ENCODE measurements at regions not wholly inside any gene's neighbourhood (a gene's known extent, or its start where the extent isn't known, plus 50 kb on each side); places are given as distances from the start of the nearest gene placed in this dataset.

- in situ Hi-C loops (cut with HindIII; ENCODE audit: low pct_unique_long_range_greater_than_20kb, low sequenced_read_pairs) = no loop called here
- TF ChIP-seq SIN3A (IDR thresholded peaks at IDR 0.05; ENCODE audit: borderline replicate concordance, insufficient read depth, low read depth, low read length) (no peak), TCF7L2 (IDR thresholded peaks at IDR 0.05; ENCODE audit: low read depth, low read length) (no peak), CTCF (IDR thresholded peaks at IDR 0.05) (no peak)
- Histone ChIP-seq H3K9me3 (ENCODE audit: control insufficient read depth, insufficient read depth, low read depth, low read length) (no peaks in the 10 kb centered on the region), H3K4me1 (ENCODE audit: control insufficient read depth, insufficient read depth, low read length) (no peaks in the 10 kb centered on the region), H3K27me3 (ENCODE audit: control insufficient read depth, insufficient read depth, low read length) (no peaks in the 10 kb centered on the region), H3K4me3 (ENCODE audit: low read depth in 2 of 2, low read length in 2 of 2) (no peak overlapping the region), H3K36me3 (ENCODE audit: control insufficient read depth, insufficient read depth, low read length) (no peaks in the 10 kb centered on the region), H3K27ac (ENCODE audit: low read length) (no peak overlapping the region)
- intact Hi-C loops (cut with micrococcal nuclease; ENCODE audit: unreplicated experiment) = no loop called here
- ATAC-seq (no peak), DNase-seq (ENCODE audit: low read depth, low spot score) (no peak)
- no TSS peak for BruUV-seq (replicated peaks)
- POLR2A ChIA-PET = no interaction called here
- CTCF ChIA-PET = no interaction called here
Measured at GRCh38 chr13:51027644-51028043, 83.4 kb downstream of the C13orf42 start.

GRCh38 chr13:51026016-51026415, 85.1 kb downstream of the C13orf42 start:
- H3K27me3 ChIP-seq (ENCODE audit: control insufficient read depth, insufficient read depth, low read length) = no peaks in the 10 kb centered on the region
- H3K4me3 ChIP-seq (ENCODE audit: low read depth in 2 of 2, low read length in 2 of 2) = no peak overlapping the region
- no peaks in the 10 kb centered on the region for H3K9me3 ChIP-seq (ENCODE audit: control insufficient read depth, insufficient read depth, low read depth, low read length)
- ATAC-seq (no peak), DNase-seq (ENCODE audit: low read depth, low spot score) (no peak)
- intact Hi-C loops (cut with micrococcal nuclease; ENCODE audit: unreplicated experiment) = no loop called here
- no TSS peak for BruUV-seq (replicated peaks)
- CTCF ChIA-PET = no interaction called here
- TF ChIP-seq REST (IDR thresholded peaks at IDR 0.05; ENCODE audit: insufficient read depth in 1 of 2, low read depth in 2 of 2, low read length in 1 of 2) (no peak), CTCF (IDR thresholded peaks at IDR 0.05) (no peak), TCF7L2 (IDR thresholded peaks at IDR 0.05; ENCODE audit: low read depth, low read length) (no peak), SIN3A (IDR thresholded peaks at IDR 0.05; ENCODE audit: borderline replicate concordance, insufficient read depth, low read depth, low read length) (no peak)
- no peaks in the 10 kb centered on the region for H3K36me3 ChIP-seq (ENCODE audit: control insufficient read depth, insufficient read depth, low read length)
- H3K27ac ChIP-seq (ENCODE audit: low read length) = no peak overlapping the region
- in situ Hi-C loops (cut with HindIII; ENCODE audit: low pct_unique_long_range_greater_than_20kb, low sequenced_read_pairs) = no loop called here
- POLR2A ChIA-PET = no interaction called here
- H3K4me1 ChIP-seq (ENCODE audit: control insufficient read depth, insufficient read depth, low read length) = no peaks in the 10 kb centered on the region

Data from Panc1 (cell line).